Loucy (cell line): ENCODE measurements at regions not wholly inside any gene's neighbourhood (a gene's known extent, or its start where the extent isn't known, plus 50 kb on each side); places are given as distances from the start of the nearest gene placed in this dataset.

ENCODE experiments used
- H2AFZ ChIP-seq: fragments of 200-600 bp; sonication (generic); 2 replicates; pipeline ENCODE4 v1.6.0; 2016; ENCODE audit warnings: antibody characterized with exemption, mild to moderate bottlenecking, low read length, moderate library complexity
- H3F3A ChIP-seq: fragments of 200-600 bp; 2 replicates; pipeline ENCODE4 v1.6.0; 2016; ENCODE audit warnings: antibody characterized with exemption, low read depth, mild to moderate bottlenecking
- H3K27me3 ChIP-seq: fragments of 200-600 bp; sonication (generic); 2 replicates; pipeline ENCODE4 v1.6.1; 2014; ENCODE audit warnings: low read length, mild to moderate bottlenecking; ENCODE audit not compliant: insufficient read depth, poor library complexity, severe bottlenecking
- H3K36me3 ChIP-seq: fragments of 200-600 bp; sonication (generic); 2 replicates; pipeline ENCODE4 v1.6.1; 2016; ENCODE audit warnings: low read length; ENCODE audit not compliant: insufficient read depth
- H3K4me1 ChIP-seq: fragments of 200-600 bp; sonication (generic); 2 replicates; pipeline ENCODE4 v1.5.1; 2014; ENCODE audit warnings: low read length, mild to moderate bottlenecking; ENCODE audit not compliant: insufficient read depth, poor library complexity, severe bottlenecking
- H3K4me2 ChIP-seq: fragments of 200-600 bp; sonication (generic); 2 replicates; pipeline ENCODE4 v1.6.0; 2014; ENCODE audit warnings: antibody characterized with exemption, low read length, low read depth, mild to moderate bottlenecking; ENCODE audit not compliant: poor library complexity, severe bottlenecking
- H3K4me3 ChIP-seq: fragments of 200-600 bp; sonication (generic); 2 replicates; pipeline ENCODE4 v1.5.1; 2014; ENCODE audit warnings: low read length, mild to moderate bottlenecking, mixed read lengths; ENCODE audit not compliant: poor library complexity, severe bottlenecking
- H3K79me2 ChIP-seq: fragments of 200-600 bp; sonication (generic); 2 replicates; pipeline ENCODE4 v1.6.1; 2014; ENCODE audit warnings: low read length; ENCODE audit not compliant: insufficient read depth
- H3K9ac ChIP-seq: fragments of 200-600 bp; sonication (generic); 2 replicates; pipeline ENCODE4 v1.6.0; 2014; ENCODE audit warnings: mild to moderate bottlenecking, low read depth, low read length, moderate library complexity; ENCODE audit not compliant: poor library complexity, severe bottlenecking
- H3K9me2 ChIP-seq: fragments of 200-600 bp; sonication (generic); replicated peaks from 2 replicates; pipeline ENCODE4 v1.6.1; 2016; ENCODE audit warnings: low read depth, low read length, mixed read lengths
- H3K9me3 ChIP-seq: fragments of 200-600 bp; sonication (generic); 2 replicates; pipeline ENCODE4 v1.6.1; 2014; ENCODE audit warnings: mild to moderate bottlenecking, antibody characterized with exemption, low read length, low read depth; ENCODE audit not compliant: insufficient read depth
- H4K20me1 ChIP-seq: fragments of 200-600 bp; sonication (generic); 2 replicates; pipeline ENCODE4 v1.6.0; 2014; ENCODE audit warnings: antibody characterized with exemption, low read length, mild to moderate bottlenecking; ENCODE audit not compliant: insufficient read depth, poor library complexity, severe bottlenecking
- CTCF ChIP-seq: fragments of 200-600 bp; sonication (generic); conservative IDR thresholded peaks from 2 replicates; pipeline ENCODE4 v1.5.1; 2014; ENCODE audit warnings: mild to moderate bottlenecking, antibody characterized with exemption, low read length
- EZH2phosphoT487 ChIP-seq: fragments of 200-600 bp; IDR thresholded peaks from 2 replicates; pipeline ENCODE4 v1.6.1; 2018; ENCODE audit warnings: antibody characterized with exemption, mild to moderate bottlenecking, moderate library complexity, borderline replicate concordance

GRCh38 chr3:86800116-86800515 is 190.8 kb downstream of the VGLL3 start:
- Histone ChIP-seq H3F3A (no peaks in the 10 kb centered on the region), H3K79me2 (no peaks in the 10 kb centered on the region), H3K9me3 (no peaks in the 10 kb centered on the region), H3K9ac (no peak overlapping the region), H3K27me3 (no peaks in the 10 kb centered on the region), H3K4me2 (no peak overlapping the region), H3K4me1 (no peaks in the 10 kb centered on the region), H3K36me3 (no peaks in the 10 kb centered on the region), H2AFZ (no peak overlapping the region), H4K20me1 (no peaks in the 10 kb centered on the region), H3K4me3 (no peak overlapping the region), H3K9me2 (no peaks in the 10 kb centered on the region)
- TF ChIP-seq CTCF (no peak), EZH2phosphoT487 (no peak)

GRCh38 chr3:86797946-86798345 is 193.0 kb downstream of the VGLL3 start:
- no peak overlapping the region for H3K9ac ChIP-seq

GRCh38 chr3:86794361-86795065 is 196.4 kb downstream of the VGLL3 start:
- Histone ChIP-seq H3K9me3 (no peaks in the 10 kb centered on the region), H3K4me3 (peak overlapping the region; percentile 12), H3F3A (no peaks in the 10 kb centered on the region), H3K36me3 (no peaks in the 10 kb centered on the region), H3K79me2 (no peaks in the 10 kb centered on the region), H3K9me2 (no peaks in the 10 kb centered on the region), H3K27me3 (no peaks in the 10 kb centered on the region), H2AFZ (no peak overlapping the region), H3K9ac (no peak overlapping the region), H3K4me2 (no peak overlapping the region), H4K20me1 (no peaks in the 10 kb centered on the region), H3K4me1 (no peaks in the 10 kb centered on the region)
- no peak for TF ChIP-seq EZH2phosphoT487
- no peak for TF ChIP-seq CTCF

More at GRCh38 chr3:86797946-86798345, 193.0 kb downstream of the VGLL3 start:
- TF ChIP-seq CTCF (no peak), EZH2phosphoT487 (no peak)
- H3K79me2 ChIP-seq = no peaks in the 10 kb centered on the region
- H3F3A ChIP-seq = no peaks in the 10 kb centered on the region
- no peak overlapping the region for H3K4me3 ChIP-seq
- no peak overlapping the region for H3K4me2 ChIP-seq
- H3K36me3 ChIP-seq = no peaks in the 10 kb centered on the region
- no peaks in the 10 kb centered on the region for H3K9me3 ChIP-seq
- no peaks in the 10 kb centered on the region for H3K27me3 ChIP-seq
- H4K20me1 ChIP-seq = no peaks in the 10 kb centered on the region
- no peak overlapping the region for H2AFZ ChIP-seq
- H3K9me2 ChIP-seq = no peaks in the 10 kb centered on the region
- H3K4me1 ChIP-seq = no peaks in the 10 kb centered on the region
